ENCODE measurements at regions not wholly inside any gene's neighbourhood (a gene's known extent, or its start where the extent isn't known, plus 50 kb on each side); places are given as distances from the start of the nearest gene placed in this dataset.

DNA sequence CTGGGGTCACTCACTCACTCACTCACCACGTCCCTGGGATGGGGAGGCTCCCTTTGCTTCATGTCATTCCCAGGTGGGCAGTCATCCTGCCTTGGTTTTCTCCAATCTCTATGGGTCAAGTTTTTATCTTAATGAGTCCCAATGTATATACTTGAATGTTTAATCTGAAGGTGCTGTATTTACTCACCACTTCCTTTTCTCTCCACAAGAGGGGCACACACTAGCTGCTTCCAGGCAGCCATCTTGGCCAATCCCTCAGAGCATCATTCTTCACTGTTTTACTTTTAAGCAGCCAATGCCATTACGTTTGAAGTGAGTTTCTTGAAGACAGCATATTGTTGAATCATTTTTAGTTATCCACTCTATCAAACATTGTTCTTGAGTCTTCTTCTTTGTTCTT, 153.4 kb upstream of the ARSJ start:
- TF ChIP-seq, protein P1, sequence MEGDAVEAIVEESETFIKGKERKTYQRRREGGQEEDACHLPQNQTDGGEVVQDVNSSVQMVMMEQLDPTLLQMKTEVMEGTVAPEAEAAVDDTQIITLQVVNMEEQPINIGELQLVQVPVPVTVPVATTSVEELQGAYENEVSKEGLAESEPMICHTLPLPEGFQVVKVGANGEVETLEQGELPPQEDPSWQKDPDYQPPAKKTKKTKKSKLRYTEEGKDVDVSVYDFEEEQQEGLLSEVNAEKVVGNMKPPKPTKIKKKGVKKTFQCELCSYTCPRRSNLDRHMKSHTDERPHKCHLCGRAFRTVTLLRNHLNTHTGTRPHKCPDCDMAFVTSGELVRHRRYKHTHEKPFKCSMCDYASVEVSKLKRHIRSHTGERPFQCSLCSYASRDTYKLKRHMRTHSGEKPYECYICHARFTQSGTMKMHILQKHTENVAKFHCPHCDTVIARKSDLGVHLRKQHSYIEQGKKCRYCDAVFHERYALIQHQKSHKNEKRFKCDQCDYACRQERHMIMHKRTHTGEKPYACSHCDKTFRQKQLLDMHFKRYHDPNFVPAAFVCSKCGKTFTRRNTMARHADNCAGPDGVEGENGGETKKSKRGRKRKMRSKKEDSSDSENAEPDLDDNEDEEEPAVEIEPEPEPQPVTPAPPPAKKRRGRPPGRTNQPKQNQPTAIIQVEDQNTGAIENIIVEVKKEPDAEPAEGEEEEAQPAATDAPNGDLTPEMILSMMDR (conservative IDR thresholded peaks at IDR 0.05): peak; percentile 40
- TF ChIP-seq ZFX (IDR thresholded peaks at IDR 0.05): no peak
